ENCODE measurements at regions not wholly inside any gene's neighbourhood (a gene's known extent, or its start where the extent isn't known, plus 50 kb on each side); places are given as distances from the start of the nearest gene placed in this dataset.

DNA sequence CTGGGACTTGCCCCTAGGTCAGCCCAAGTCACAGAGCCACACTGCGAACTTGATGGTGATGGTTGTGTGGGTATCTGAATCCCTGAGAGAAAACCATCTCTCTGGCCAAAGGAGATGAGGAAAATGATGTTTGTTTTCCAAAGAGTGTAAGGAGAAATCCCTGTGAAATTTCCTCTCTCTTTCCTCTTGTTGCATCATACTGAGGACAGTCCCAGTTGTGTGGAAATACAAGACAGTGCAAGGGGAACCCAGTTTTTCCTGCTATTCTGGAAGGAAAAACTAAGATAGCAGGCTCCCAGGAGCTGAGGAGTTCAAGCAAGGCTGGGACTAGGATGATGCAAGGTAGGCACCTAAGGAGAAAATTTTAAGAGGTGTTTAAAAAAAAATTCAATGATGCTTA lies 86.8 kb upstream of the TOM1L1 start:
- H3K4me3 ChIP-seq (replicated peaks in 1 of 2; ENCODE audit: low read depth in 2 of 2, low read length in 2 of 2) = no peak overlapping the region
- no peak for DNase-seq (ENCODE audit: low read depth in 2 of 2)
- TF ChIP-seq, protein P1, sequence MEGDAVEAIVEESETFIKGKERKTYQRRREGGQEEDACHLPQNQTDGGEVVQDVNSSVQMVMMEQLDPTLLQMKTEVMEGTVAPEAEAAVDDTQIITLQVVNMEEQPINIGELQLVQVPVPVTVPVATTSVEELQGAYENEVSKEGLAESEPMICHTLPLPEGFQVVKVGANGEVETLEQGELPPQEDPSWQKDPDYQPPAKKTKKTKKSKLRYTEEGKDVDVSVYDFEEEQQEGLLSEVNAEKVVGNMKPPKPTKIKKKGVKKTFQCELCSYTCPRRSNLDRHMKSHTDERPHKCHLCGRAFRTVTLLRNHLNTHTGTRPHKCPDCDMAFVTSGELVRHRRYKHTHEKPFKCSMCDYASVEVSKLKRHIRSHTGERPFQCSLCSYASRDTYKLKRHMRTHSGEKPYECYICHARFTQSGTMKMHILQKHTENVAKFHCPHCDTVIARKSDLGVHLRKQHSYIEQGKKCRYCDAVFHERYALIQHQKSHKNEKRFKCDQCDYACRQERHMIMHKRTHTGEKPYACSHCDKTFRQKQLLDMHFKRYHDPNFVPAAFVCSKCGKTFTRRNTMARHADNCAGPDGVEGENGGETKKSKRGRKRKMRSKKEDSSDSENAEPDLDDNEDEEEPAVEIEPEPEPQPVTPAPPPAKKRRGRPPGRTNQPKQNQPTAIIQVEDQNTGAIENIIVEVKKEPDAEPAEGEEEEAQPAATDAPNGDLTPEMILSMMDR (IDR thresholded peaks at IDR 0.05; ENCODE audit: low read depth, low read length) = no peak

DNA sequence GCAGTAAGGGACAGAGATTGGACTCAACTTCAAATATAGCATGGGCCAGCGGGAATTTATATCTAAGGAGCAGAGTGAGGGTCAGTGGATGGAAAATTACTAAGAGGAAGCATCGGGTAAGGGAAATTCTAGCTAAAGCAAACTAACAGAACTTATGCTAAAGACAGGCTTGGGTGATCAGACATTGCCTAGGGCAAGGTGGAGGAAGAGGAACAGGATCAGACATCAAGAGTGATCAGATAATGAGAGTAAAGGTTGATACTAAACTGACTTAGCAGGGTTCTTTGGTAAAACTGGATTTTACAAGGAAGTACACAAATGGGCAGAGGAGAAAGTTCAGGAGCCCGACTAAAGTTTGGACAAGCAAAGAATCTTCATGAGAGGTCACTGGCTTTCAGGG lies 86.3 kb upstream of the TOM1L1 start:
- TF ChIP-seq, protein P1 (IDR thresholded peaks at IDR 0.05; ENCODE audit: low read depth, low read length) = no peak
- H3K4me3 ChIP-seq (replicated peaks in 1 of 2; ENCODE audit: low read depth in 2 of 2, low read length in 2 of 2) = no peak overlapping the region
- no peak for DNase-seq (ENCODE audit: low read depth in 2 of 2)

DNA sequence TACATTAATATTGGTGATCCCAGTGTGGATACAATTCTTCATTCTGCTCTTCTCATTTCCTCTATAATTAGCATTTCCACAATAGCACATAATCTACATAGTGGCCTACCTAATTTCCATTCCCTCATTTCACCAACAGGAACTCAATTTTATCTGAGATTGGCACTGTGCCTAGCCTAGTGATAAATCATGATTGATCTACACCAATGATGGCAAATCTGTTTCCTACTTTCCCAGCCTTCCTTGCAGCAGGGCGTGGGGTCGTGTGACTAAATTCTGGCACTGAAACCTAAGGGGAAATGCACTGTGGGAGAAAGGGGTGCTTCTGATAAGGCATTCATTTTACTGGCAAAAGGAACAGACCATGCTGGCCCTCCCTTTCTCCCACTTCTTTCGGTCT lies 66.6 kb upstream of the TOM1L1 start:
- TF ChIP-seq, protein P1 (IDR thresholded peaks at IDR 0.05; ENCODE audit: low read depth, low read length) = no peak

DNA sequence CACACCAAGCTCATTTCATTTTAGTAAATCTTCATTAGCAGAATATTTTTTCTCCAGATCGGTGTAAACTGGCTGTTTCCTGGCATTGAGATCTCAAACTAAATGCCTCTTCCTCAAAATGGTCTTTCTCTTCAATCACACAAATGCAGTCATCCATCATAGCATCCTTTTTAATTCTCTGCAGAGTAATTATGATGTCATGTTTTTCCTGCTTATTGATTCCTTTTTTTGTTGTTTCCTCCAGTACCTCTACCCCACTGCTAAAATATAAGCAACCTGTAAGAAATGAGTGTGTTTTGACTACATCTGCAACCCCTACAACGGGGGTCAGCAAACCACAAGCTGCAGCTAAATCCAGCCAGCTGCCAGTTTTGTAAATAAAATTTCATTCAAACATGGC lies 65.6 kb upstream of the TOM1L1 start:
- H3K4me3 ChIP-seq (replicated peaks in 1 of 2; ENCODE audit: low read depth in 2 of 2, low read length in 2 of 2) = no peak overlapping the region
- TF ChIP-seq, protein P1 (IDR thresholded peaks at IDR 0.05; ENCODE audit: low read depth, low read length) = no peak
- DNase-seq (ENCODE audit: low read depth in 2 of 2) = no peak

More for the DNA sequence above, 66.6 kb upstream of the TOM1L1 start:
- no peak overlapping the region for H3K4me3 ChIP-seq (replicated peaks in 1 of 2; ENCODE audit: low read depth in 2 of 2, low read length in 2 of 2)
- DNase-seq (ENCODE audit: low read depth in 2 of 2) = no peak

DNA sequence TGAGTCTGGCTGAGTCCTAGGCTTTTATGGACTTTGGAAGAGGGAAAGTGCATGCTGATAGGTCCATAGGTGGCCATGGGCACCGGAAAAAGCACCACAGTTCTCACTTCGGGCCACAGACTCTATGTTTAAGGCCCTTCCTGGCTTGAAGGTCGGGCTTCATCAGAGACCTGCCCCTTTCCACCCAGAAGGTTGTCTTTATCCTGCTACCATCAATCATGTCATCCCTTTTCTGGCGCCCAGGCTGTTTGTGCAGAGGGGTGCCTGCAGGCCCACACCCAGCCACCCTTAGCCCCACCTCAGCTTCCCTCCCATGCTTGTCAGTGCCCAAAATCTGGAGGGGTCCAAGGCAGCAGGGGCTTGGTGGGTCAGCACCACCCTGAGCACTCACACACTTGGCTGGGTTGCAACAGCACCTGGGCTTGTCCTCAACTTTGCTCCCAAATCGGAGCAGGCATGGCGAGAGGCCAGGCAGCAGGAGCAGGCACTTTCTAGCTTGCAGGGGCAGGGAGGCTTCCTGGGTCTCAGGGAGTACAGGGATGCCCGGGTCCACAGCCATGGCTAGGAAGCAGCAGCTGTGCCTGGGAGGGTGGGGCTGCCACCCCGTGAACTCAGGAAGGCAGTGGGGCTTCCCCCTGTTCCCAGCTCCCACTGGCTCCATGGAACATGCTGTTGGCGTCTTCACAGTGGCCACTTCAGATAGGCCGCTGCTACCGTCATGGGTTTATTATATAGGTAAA lies 63.8 kb upstream of the TOM1L1 start:
- TF ChIP-seq, protein P1 (IDR thresholded peaks at IDR 0.05; ENCODE audit: low read depth, low read length) = no peak
- no peak overlapping the region for H3K4me3 ChIP-seq (replicated peaks in 1 of 2; ENCODE audit: low read depth in 2 of 2, low read length in 2 of 2)
- no peak for DNase-seq (ENCODE audit: low read depth in 2 of 2)

DNA sequence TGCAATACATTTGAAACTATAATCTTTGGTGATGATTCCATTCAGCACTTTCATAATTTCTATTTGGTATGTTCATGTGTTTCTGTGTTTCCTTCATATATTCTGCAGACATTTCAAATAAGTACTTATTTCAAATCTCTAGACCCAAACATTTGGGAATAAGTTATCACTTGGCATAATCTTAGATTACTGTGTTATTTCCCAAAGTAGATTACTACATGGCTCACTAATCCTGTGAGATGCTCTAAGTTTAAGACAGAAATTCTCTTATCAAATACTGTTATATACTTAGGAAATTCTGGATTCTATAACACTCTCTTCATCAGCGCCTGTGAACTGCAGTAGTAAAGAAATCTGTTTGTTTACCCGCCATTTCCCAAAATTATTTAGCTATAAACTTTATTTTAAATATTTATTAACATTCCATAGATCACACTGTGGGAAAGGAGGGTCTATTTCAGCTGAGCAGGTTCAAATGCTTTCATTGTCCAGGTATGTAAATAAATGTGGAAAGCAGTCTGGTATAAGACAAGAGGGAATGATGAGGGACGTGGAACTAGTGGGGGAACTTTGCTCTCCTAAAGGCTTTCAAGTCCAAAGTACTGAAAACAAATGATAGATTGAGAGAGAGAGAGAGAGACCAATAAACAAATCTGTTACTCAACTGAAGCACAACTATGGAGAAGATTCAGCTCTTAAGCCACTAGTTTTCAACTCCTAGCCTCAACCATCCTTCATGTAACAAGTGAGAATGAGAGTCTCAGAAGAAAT lies 61.8 kb upstream of the TOM1L1 start:
- TF ChIP-seq, protein P1 (IDR thresholded peaks at IDR 0.05; ENCODE audit: low read depth, low read length) = no peak
- H3K4me3 ChIP-seq (replicated peaks in 1 of 2; ENCODE audit: low read depth in 2 of 2, low read length in 2 of 2) = no peak overlapping the region
- no peak for DNase-seq (ENCODE audit: low read depth in 2 of 2)
